ENCODE measurements at regions not wholly inside any gene's neighbourhood (a gene's known extent, or its start where the extent isn't known, plus 50 kb on each side); places are given as distances from the start of the nearest gene placed in this dataset.

- Histone ChIP-seq H3K4me1 (no peaks in the 10 kb centered on the region), H3K36me3 (no peaks in the 10 kb centered on the region), H3K27ac (no peak overlapping the region), H3K4me3 (replicated peaks in 1 of 3) (no peak overlapping the region), H3K9me3 (no peaks in the 10 kb centered on the region), H3K27me3 (no peaks in the 10 kb centered on the region)
- TF ChIP-seq POLR2A (IDR thresholded peaks at IDR 0.05): no peak
- TF ChIP-seq, protein P1, sequence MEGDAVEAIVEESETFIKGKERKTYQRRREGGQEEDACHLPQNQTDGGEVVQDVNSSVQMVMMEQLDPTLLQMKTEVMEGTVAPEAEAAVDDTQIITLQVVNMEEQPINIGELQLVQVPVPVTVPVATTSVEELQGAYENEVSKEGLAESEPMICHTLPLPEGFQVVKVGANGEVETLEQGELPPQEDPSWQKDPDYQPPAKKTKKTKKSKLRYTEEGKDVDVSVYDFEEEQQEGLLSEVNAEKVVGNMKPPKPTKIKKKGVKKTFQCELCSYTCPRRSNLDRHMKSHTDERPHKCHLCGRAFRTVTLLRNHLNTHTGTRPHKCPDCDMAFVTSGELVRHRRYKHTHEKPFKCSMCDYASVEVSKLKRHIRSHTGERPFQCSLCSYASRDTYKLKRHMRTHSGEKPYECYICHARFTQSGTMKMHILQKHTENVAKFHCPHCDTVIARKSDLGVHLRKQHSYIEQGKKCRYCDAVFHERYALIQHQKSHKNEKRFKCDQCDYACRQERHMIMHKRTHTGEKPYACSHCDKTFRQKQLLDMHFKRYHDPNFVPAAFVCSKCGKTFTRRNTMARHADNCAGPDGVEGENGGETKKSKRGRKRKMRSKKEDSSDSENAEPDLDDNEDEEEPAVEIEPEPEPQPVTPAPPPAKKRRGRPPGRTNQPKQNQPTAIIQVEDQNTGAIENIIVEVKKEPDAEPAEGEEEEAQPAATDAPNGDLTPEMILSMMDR (IDR thresholded peaks at IDR 0.05): no peak
- WGBS, 2 donors: 70 to 88% methylated on average over 3 of the region's 3 CpGs
- no peak for DNase-seq
- intact Hi-C loops (cut with DNase I): no loop called here
Observed at GRCh38 chrX:3257471-3257870, 89.0 kb downstream of the MXRA5 start.

DNA sequence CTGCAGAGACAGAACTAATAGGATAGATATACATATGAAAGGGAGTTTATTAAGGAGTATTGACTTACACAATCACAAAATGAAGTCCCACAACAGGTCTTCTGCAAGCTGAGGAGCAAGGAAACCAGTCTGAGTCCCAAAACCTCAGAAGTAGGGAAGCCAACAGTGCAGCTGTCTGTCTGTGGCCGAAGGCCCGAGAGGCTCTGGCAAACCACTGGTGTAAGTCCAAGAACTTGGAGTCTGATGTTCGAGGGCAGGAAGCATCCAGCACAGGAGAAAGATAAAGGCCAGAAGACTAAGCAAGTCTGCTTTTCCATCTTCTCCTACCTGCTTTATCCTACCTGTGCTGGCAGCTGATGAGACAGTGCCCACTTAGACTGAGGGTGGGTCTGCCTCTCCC lies 89.6 kb downstream of the MXRA5 start:
- Histone ChIP-seq H3K4me1 (no peaks in the 10 kb centered on the region), H3K27me3 (no peaks in the 10 kb centered on the region), H3K27ac (no peak overlapping the region), H3K36me3 (no peaks in the 10 kb centered on the region), H3K9me3 (no peaks in the 10 kb centered on the region), H3K4me3 (replicated peaks in 1 of 3) (no peak overlapping the region)
- TF ChIP-seq, protein P1 (IDR thresholded peaks at IDR 0.05): no peak
- DNase-seq: no peak
- intact Hi-C loops (cut with DNase I): no loop called here
- WGBS, 2 donors: 45 to 95% methylated on average over 2 to 3 of the region's 3 CpGs

DNA sequence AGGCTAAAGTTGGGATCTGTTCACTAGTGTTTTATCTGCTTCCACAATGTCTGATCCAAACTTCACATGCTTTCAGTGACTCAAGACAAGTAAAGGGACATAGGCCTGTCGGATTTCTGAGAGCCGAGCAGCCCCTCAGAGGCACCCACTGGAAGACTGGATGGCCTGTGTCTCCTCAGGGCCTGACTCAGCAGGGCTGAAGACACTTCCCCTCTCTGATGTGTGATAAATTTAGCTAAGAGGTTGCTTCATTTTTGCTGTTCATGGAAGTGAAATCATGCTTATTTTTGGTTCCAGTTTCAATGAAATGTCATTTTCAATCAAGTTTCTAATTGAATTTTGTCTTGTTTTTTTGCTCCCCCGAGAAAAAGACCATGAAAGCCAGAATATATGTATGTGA lies 93.7 kb downstream of the MXRA5 start:
- Histone ChIP-seq H3K4me1 (no peaks in the 10 kb centered on the region), H3K27me3 (no peaks in the 10 kb centered on the region), H3K9me3 (no peaks in the 10 kb centered on the region), H3K27ac (no peak overlapping the region), H3K36me3 (no peaks in the 10 kb centered on the region), H3K4me3 (replicated peaks in 1 of 3) (no peak overlapping the region)
- intact Hi-C loops (cut with DNase I): no loop called here
- 58 to 80% methylated on average over 3 of the region's 3 CpGs for WGBS, 2 donors
- TF ChIP-seq, protein P1 (IDR thresholded peaks at IDR 0.05): no peak
- TF ChIP-seq POLR2A (IDR thresholded peaks at IDR 0.05): no peak
- DNase-seq: no peak

DNA sequence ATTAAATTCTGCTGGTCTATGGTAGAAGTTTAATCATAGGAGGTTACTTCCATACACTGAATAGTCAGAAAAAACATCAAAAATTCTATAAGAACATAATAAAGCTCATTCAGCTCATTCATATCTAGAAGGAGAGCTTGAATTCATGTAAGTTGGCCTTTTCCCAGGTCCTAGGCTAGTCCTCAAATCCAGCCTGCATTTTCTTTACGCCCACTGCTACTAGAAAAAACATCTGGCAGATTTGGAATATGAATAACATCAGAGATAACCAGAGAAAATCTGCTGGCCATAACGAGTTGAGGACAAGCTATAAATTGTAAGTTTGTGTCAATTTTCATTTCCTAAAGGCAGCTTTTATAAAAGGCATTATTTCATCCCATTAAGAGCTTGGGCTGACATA lies 95.5 kb downstream of the MXRA5 start:
- H3K4me1 ChIP-seq: no peaks in the 10 kb centered on the region
- no peaks in the 10 kb centered on the region for H3K9me3 ChIP-seq
- no peaks in the 10 kb centered on the region for H3K27me3 ChIP-seq
- TF ChIP-seq, protein P1 (IDR thresholded peaks at IDR 0.05): no peak
- TF ChIP-seq POLR2A (IDR thresholded peaks at IDR 0.05): no peak
- H3K36me3 ChIP-seq: no peaks in the 10 kb centered on the region
- DNase-seq: no peak
- 66 to 70% methylated on average over 2 of the region's 2 CpGs for WGBS, 2 donors
- H3K4me3 ChIP-seq (replicated peaks in 1 of 3): no peak overlapping the region
- intact Hi-C loops (cut with DNase I): no loop called here
- H3K27ac ChIP-seq: no peak overlapping the region

DNA sequence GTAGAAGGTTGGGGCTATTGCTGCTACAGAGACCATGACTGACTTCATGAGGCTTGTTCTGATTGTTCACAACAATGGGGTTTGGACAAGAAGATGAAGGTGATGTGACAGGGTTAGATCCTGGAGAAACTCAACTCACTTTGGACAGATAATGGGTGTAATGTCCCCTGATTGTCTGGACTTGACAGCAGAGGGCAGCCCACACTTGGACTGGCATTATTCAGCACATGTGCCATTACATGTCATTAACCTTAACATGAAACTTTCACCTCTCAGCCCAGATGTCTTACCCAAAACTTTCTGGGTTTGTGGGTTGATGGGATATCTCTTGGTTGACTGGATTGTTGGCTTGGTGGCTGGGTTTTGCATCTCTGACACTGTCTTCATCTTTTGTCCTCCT lies 101.5 kb downstream of the MXRA5 start:
- Histone ChIP-seq H3K9me3 (no peaks in the 10 kb centered on the region), H3K4me3 (replicated peaks in 1 of 3) (no peak overlapping the region), H3K4me1 (no peaks in the 10 kb centered on the region), H3K27ac (no peak overlapping the region), H3K27me3 (no peaks in the 10 kb centered on the region), H3K36me3 (no peaks in the 10 kb centered on the region)
- intact Hi-C loops (cut with DNase I): no loop called here
- peak; percentile 5 to 17 for DNase-seq
- TF ChIP-seq POLR2A (IDR thresholded peaks at IDR 0.05): no peak
- TF ChIP-seq, protein P1 (IDR thresholded peaks at IDR 0.05): peak in 4 of 6 experiments; percentile 14 to 38 (median 20)

Measured in thyroid gland (tissue), 4 donors.